Fibroblast of upper back skin (primary cell): ENCODE measurements at regions not wholly inside any gene's neighbourhood (a gene's known extent, or its start where the extent isn't known, plus 50 kb on each side); places are given as distances from the start of the nearest gene placed in this dataset.
A peak's percentile ranks its signal among the peaks of the same experiment; 100 is the strongest.

ENCODE experiments used
- DNase-seq: peaks from one replicate; pipeline ENCODE4 v3.0.0-alpha.2; 2013

DNA sequence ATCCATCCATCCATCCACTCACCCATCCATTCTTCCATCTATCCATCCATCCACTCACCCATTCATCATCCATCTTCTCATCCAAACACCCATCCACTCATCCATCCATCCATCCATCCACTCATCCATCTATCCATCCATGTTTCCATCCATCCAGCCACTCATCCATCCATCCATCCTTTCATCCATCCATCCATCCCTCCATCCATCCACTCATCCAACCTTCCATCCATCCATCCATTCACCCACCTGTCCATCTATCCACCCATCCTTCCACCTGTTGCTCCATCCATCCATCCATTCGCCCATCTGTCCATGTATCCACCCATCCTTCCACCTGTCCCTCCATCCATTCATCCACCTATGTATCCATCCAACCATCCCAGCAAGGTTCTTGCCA, 378.4 kb upstream of the PFKP start:
- DNase-seq, result no peak

DNA sequence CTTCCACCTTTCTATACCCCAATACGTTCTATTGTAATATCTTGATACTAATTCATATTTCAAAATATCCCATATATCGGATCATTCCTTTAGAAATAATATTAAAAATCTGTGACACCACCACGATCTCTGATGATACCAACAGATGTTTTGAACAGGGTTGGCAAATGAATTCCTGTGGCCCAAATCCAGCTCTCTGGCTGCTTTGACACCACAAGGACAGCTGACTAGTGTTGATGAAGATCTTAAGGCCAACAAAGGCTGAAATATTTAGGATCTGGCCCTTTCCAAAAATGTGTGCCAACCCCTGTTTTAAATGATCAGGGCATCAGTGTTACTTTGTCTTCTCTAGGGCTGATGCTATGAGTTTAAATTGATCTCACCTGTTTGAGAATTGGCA, 380.7 kb upstream of the PFKP start:
- no peak for DNase-seq

DNA sequence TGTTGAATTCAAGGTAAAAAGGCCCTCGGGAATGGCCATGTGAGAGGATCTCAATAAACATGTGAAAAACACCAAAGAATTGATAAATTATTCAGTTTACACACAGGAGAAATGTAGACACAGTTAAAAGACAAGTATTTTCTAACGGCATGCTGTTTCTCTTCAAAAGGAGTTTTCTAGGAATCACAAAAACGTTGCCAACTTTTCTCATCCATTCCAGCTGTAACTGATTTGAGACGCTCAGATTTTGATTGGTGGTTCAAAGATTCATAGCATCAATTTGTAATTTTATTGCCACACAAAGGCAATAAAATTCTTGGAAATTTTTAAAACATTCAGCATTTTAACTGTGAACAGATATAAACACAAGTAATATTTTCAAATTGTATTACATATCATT, 384.9 kb upstream of the PFKP start:
- no peak for DNase-seq

- DNase-seq, result no peak
Measured at GRCh38 chr10:2681891-2682290, 385.5 kb upstream of the PFKP start.

GRCh38 chr10:2680821-2681220, 386.5 kb upstream of the PFKP start:
- no peak for DNase-seq

- no peak for DNase-seq
Measured at GRCh38 chr10:2679646-2680045, 387.7 kb upstream of the PFKP start.

- DNase-seq, result no peak
Measured at GRCh38 chr10:2676455-2676854, 390.9 kb upstream of the PFKP start.

- DNase-seq, result no peak
Measured at GRCh38 chr10:2674451-2674850, 392.9 kb upstream of the PFKP start.

DNA sequence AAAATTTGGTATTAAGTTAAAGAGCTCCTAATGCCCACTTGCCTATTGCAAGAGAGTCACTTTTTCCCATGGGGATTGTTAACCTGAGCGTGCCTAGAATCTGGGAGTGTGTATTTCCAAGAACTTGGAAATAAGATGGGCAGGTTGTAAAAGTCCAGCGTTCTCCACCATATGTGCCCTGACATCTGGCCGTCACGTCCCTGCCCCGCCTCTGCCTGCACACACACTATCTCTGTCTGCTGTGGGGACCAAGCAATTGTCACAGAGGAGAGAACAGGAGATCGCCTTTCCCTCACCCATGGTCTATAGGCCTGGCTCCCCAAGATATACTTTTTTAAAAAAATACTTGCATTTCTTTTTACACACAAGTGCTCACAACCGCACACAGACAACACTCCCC, 396.5 kb upstream of the PFKP start:
- DNase-seq, result no peak

DNA sequence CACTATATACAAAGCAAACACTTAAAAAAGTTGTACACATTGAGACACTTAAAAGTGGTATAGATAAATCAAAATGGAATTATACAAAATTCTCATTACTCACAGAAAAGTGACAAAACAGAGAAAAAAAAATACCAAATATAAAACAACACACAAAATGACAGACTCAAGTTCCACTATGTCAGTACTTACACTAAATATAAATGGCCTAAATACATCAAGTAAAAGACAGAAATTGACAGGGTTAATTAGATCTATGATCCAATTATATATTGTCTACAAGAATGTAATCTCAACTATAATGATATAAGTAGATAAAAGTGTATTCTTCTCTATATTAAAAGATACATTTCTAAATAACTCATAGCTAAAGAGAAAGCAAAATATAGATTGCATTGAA, 401.6 kb upstream of the PFKP start:
- DNase-seq, result no peak

DNA sequence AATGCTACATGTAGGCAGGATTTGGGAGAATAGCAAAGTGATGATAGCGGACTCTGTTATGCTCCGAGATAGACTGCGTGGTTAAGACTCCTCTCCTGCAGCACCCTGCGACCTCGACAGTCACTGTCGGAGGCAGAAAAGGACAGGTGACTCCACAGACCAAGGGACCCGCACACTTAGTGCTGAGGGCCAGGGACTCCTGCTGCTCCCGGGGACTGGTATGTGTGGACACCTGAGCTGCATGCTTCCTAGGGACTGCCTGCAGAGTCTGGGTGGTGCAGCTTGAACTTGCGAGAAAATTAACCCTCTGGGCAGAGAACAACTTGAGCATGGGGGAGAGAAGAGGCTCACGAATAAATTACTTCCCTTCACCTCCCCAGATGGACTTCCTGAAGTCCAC, 407.1 kb upstream of the PFKP start:
- no peak for DNase-seq

- DNase-seq, result no peak
Measured at GRCh38 chr10:2659660-2660209, 407.6 kb upstream of the PFKP start.

DNA sequence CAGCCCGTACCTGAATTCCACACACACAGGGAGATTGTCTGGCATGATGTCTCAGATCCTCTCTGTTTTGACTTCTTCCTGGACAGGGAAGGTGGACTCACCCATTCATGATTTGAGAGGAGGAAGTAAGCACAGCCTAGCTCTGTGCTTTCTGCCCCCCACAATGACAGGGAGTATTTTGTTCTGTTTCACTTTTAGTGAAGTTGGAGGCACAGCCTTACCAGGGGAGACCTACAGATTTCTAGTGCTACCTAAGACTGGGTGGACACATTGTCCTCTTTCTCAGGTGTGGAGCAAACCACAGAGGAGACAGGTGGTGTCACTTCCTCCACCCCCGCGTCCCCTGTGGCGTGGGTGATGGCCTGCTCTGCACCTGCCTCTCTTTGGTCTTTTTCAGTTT, 408.6 kb upstream of the PFKP start:
- DNase-seq, result no peak

GRCh38 chr10:2650328-2650727, 417.0 kb upstream of the PFKP start:
- no peak for DNase-seq

GRCh38 chr10:2641028-2641427, 426.3 kb upstream of the PFKP start:
- no peak for DNase-seq

DNA sequence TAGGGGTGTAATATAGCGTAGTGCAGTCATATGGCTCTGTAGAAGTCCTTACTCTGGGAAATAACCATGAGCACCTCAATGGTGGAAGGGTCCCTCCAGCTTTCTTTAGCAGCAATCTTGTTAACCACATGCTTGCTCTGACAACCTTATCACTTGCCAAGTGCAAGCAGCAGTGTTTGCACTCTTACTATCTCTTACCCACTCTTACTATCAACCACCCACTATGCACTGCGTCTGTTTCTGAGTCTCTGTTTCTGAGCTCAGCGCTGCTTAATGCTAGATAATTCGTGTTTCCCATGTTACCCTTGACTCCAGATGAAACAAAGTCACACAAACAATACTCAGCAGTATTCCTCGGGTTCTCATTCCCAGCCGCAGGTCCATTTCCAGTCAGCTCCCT, 433.7 kb upstream of the PFKP start:
- no peak for DNase-seq

DNA sequence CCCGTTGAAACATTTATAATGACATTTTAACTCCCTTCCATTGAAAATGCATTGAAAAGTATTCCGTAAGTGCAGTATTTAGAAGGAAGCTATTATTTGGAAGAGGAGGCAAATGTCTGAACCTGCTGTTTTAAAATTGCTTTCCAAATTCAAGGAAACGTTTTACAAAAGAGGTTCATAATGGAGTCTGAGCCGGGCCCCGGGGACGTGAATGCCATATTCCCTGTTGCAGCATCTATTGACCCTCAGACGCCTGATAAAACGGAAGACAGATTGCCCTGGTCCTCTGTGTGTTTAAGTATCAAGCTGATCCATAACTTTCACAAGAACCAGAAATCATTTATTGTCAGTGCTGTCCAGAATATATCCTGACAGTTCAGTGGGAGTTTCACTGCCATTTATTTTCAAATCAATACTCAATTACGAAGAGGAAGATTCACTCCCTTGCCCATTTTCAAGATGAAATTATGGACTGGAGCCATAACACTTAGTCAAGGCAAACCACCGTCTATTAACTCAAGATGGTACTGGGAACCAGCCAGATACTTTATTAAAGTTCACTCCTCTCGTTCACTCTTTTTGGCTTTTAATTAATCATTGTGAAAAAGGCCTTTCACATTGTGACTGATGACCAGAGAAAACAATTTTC, 435.7 kb upstream of the PFKP start:
- DNase-seq, result no peak

GRCh38 chr10:2628705-2629104, 438.6 kb upstream of the PFKP start:
- DNase-seq, result no peak

- DNase-seq, result no peak
Measured at GRCh38 chr10:2627969-2628368, 439.4 kb upstream of the PFKP start.

GRCh38 chr10:2625094-2625493, 442.3 kb upstream of the PFKP start:
- DNase-seq, result no peak

DNA sequence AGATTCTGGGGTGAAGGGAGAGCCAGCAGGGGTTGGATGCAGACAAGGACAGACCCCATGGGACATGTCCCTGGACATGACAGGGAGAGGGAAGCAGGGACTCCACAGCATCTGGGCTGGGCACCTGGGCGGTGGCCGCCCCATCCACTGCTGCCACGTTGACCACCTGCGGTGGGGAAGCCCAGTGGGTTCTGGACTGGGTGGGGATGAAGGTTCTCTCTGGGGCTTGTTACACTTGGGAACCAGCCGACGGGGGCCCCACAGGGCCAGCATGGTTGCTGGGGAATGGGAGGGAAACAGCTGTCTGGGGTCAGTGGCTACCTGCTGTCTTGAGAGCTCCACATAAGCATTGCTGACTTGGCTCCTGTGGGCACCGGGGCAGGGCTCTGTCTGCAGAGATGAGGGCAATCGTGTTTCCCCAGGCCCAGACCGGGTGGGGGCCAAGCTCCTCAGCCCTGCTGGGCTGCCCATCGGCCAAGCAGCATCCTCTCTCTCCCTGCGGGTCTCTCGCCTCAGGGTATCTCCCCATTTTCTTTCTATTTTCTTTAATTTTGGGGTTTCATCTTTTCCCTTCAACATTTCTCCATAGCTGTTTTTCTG, 443.6 kb upstream of the PFKP start:
- no peak for DNase-seq

- DNase-seq, result no peak
Measured at GRCh38 chr10:2620827-2621521, 446.4 kb upstream of the PFKP start.

DNA sequence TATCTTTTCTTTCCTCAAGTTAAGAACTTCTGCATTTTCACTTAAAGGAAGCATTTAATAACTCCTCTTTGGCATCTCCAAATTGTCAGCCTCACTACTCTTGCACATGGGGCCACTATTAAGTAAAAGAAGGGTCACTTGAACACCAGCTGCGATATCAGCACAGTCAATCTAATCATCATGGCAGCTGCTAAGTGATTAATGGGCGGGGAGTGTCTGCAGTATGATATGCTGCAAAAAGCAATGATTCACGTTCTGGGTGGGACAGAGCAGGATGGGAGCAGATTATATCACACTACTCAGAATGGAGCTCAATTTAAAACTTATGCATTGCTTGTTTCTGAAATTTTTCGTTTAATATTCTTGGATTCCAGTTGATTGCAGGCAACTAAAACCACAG, 447.4 kb upstream of the PFKP start:
- no peak for DNase-seq

GRCh38 chr10:2619472-2619871, 447.9 kb upstream of the PFKP start:
- peak; percentile 5 for DNase-seq
